ENCODE measurements at regions not wholly inside any gene's neighbourhood (a gene's known extent, or its start where the extent isn't known, plus 50 kb on each side); places are given as distances from the start of the nearest gene placed in this dataset.

DNA sequence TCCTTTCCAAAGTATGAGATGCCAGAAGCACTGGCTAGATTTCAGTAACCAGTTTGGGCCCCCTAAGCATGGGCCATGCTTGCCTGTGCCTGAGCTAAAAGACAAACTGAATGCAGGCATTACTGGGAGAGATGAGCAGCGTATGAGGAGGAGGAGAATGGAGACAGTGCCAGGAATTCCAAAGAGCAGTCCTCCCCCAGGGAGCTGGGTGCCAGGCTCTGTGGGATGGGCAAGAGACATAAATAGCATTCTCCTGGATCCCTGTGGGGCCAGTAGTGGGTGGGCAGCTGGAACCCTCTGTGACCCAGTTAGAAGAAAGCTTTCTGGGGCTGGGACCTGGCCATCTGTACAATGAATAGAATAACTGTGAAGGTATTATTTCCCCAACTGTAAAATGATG lies 235.6 kb downstream of the KCNA4 start:
- H3K4me2 ChIP-seq (ENCODE audit: low read length) = no peak overlapping the region
- no peaks in the 10 kb centered on the region for H3K36me3 ChIP-seq (ENCODE audit: control insufficient read depth, low read length)
- no peaks in the 10 kb centered on the region for H3F3A ChIP-seq (ENCODE audit: control insufficient read depth, insufficient read depth)
- H3K4me3 ChIP-seq (ENCODE audit: low read length) = no peak overlapping the region
- H3K9me2 ChIP-seq (replicated peaks; ENCODE audit: control insufficient read depth, low read length) = no peaks in the 10 kb centered on the region
- H3K27me3 ChIP-seq (ENCODE audit: control insufficient read depth, low read length) = no peaks in the 10 kb centered on the region
- no peaks in the 10 kb centered on the region for H4K20me1 ChIP-seq (ENCODE audit: control insufficient read depth, insufficient read depth, low read depth, low read length)
- H3K9me3 ChIP-seq (ENCODE audit: control insufficient read depth, insufficient read depth, low read length) = no peaks in the 10 kb centered on the region
- no peaks in the 10 kb centered on the region for H3K4me1 ChIP-seq (ENCODE audit: control insufficient read depth, low read length)
- no peaks in the 10 kb centered on the region for H3K79me2 ChIP-seq (ENCODE audit: control insufficient read depth, low read length)
- no peak overlapping the region for H3K27ac ChIP-seq (ENCODE audit: low read depth, low read length)
- TF ChIP-seq, protein P1, sequence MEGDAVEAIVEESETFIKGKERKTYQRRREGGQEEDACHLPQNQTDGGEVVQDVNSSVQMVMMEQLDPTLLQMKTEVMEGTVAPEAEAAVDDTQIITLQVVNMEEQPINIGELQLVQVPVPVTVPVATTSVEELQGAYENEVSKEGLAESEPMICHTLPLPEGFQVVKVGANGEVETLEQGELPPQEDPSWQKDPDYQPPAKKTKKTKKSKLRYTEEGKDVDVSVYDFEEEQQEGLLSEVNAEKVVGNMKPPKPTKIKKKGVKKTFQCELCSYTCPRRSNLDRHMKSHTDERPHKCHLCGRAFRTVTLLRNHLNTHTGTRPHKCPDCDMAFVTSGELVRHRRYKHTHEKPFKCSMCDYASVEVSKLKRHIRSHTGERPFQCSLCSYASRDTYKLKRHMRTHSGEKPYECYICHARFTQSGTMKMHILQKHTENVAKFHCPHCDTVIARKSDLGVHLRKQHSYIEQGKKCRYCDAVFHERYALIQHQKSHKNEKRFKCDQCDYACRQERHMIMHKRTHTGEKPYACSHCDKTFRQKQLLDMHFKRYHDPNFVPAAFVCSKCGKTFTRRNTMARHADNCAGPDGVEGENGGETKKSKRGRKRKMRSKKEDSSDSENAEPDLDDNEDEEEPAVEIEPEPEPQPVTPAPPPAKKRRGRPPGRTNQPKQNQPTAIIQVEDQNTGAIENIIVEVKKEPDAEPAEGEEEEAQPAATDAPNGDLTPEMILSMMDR (IDR thresholded peaks at IDR 0.05; ENCODE audit: low read depth, low read length, poor library complexity, severe bottlenecking) = no peak
- no peak for TF ChIP-seq EZH2phosphoT487 (IDR thresholded peaks at IDR 0.05; ENCODE audit: borderline replicate concordance, low read length)

DNA sequence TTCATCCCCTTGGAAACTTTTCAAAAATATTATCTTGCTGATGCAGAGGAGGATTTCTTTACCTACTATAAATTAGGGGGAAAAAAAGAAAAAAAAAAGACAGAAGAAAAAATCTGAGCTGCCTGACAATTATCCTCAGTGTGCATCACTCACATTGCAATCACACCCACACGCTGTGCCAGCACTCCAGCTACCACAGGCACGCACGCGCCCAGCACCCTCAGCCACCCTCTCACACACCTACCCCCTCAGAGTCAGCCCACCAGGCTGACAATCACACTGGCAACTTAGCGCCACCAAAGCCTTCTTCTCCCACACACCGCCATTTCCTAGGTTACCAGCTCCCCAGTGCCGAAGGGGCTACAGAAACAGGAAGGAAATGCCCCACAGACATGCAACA lies 236.1 kb downstream of the KCNA4 start:
- no peaks in the 10 kb centered on the region for H4K20me1 ChIP-seq (ENCODE audit: control insufficient read depth, insufficient read depth, low read depth, low read length)
- H3K79me2 ChIP-seq (ENCODE audit: control insufficient read depth, low read length) = no peaks in the 10 kb centered on the region
- no peaks in the 10 kb centered on the region for H3K9me3 ChIP-seq (ENCODE audit: control insufficient read depth, insufficient read depth, low read length)
- H3K4me3 ChIP-seq (ENCODE audit: low read length) = no peak overlapping the region
- H3K27me3 ChIP-seq (ENCODE audit: control insufficient read depth, low read length) = no peaks in the 10 kb centered on the region
- no peaks in the 10 kb centered on the region for H3F3A ChIP-seq (ENCODE audit: control insufficient read depth, insufficient read depth)
- no peaks in the 10 kb centered on the region for H3K4me1 ChIP-seq (ENCODE audit: control insufficient read depth, low read length)
- no peak for TF ChIP-seq EZH2phosphoT487 (IDR thresholded peaks at IDR 0.05; ENCODE audit: borderline replicate concordance, low read length)
- TF ChIP-seq, protein P1 (IDR thresholded peaks at IDR 0.05; ENCODE audit: low read depth, low read length, poor library complexity, severe bottlenecking) = no peak
- no peak overlapping the region for H3K4me2 ChIP-seq (ENCODE audit: low read length)
- no peaks in the 10 kb centered on the region for H3K36me3 ChIP-seq (ENCODE audit: control insufficient read depth, low read length)
- no peak overlapping the region for H3K27ac ChIP-seq (ENCODE audit: low read depth, low read length)
- H3K9me2 ChIP-seq (replicated peaks; ENCODE audit: control insufficient read depth, low read length) = no peaks in the 10 kb centered on the region

DNA sequence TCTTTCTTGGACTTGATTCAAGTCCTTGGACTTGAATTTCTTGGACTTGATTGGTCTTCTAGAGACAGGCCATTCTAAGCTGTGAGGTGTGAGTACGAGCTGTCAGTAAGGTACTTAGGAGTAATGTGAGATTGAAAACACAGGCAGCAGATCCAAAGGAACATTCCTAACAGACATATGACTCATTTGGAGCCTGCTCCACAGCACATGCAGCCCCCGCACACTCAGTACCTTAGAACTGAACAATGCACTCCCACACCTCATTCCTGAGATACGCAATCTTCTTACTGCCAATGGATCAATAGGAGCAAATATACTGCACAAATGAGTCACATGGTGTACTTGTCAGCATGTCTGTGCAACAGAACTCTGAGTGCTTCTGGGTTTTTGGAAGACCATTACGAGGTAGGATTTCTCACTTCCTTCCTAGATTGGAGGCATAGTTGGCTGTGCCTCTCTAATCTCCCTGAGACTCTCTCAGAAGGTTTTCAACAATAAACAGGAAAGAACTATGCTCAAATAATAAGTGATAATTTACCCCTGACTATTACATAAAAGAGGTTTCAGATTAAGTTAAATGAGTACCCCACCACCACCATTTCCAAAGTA lies 243.1 kb downstream of the KCNA4 start:
- no peaks in the 10 kb centered on the region for H3F3A ChIP-seq (ENCODE audit: control insufficient read depth, insufficient read depth)
- TF ChIP-seq, protein P1 (IDR thresholded peaks at IDR 0.05; ENCODE audit: low read depth, low read length, poor library complexity, severe bottlenecking) = no peak
- no peak for TF ChIP-seq EZH2phosphoT487 (IDR thresholded peaks at IDR 0.05; ENCODE audit: borderline replicate concordance, low read length)
- H3K27ac ChIP-seq (ENCODE audit: low read depth, low read length) = no peak overlapping the region
- H3K27me3 ChIP-seq (ENCODE audit: control insufficient read depth, low read length) = no peaks in the 10 kb centered on the region
- no peaks in the 10 kb centered on the region for H3K79me2 ChIP-seq (ENCODE audit: control insufficient read depth, low read length)
- H3K4me3 ChIP-seq (ENCODE audit: low read length) = no peak overlapping the region
- H3K4me2 ChIP-seq (ENCODE audit: low read length) = no peak overlapping the region
- H3K9me3 ChIP-seq (ENCODE audit: control insufficient read depth, insufficient read depth, low read length) = no peaks in the 10 kb centered on the region
- H3K36me3 ChIP-seq (ENCODE audit: control insufficient read depth, low read length) = no peaks in the 10 kb centered on the region
- no peaks in the 10 kb centered on the region for H3K9me2 ChIP-seq (replicated peaks; ENCODE audit: control insufficient read depth, low read length)
- no peaks in the 10 kb centered on the region for H4K20me1 ChIP-seq (ENCODE audit: control insufficient read depth, insufficient read depth, low read depth, low read length)
- H3K4me1 ChIP-seq (ENCODE audit: control insufficient read depth, low read length) = no peaks in the 10 kb centered on the region

Measured in DOHH2 (cell line).